ENCODE measurements at regions not wholly inside any gene's neighbourhood (a gene's known extent, or its start where the extent isn't known, plus 50 kb on each side); places are given as distances from the start of the nearest gene placed in this dataset.

GRCh38 chr10:47133871-47134570 is 166.0 kb upstream of the GDF10 start:
- H3K27ac ChIP-seq: no peak overlapping the region
- H3K4me3 ChIP-seq: no peak overlapping the region
- no peaks in the 10 kb centered on the region for H3K36me3 ChIP-seq
- 64 to 66% methylated on average over 5 to 6 of the region's 6 CpGs for WGBS, 2 donors (ENCODE audit: low coverage in 1 of 2)
- H3K4me1 ChIP-seq: no peaks in the 10 kb centered on the region
- no peaks in the 10 kb centered on the region for H3K9me3 ChIP-seq
- no peaks in the 10 kb centered on the region for H3K27me3 ChIP-seq
- TF ChIP-seq POLR2AphosphoS5 (IDR thresholded peaks at IDR 0.05) (no peak), POLR2A (IDR thresholded peaks at IDR 0.05) (no peak), EP300 (IDR thresholded peaks at IDR 0.05; ENCODE audit: low read depth) (no peak), CTCF (IDR thresholded peaks at IDR 0.05) (no peak)
- in situ Hi-C loops (cut with MboI; ENCODE audit: low pct_ligation_motif_present in 1 of 4, low pct_unique_long_range_greater_than_20kb in 1 of 4, low sequenced_read_pairs in 3 of 4) (no loop called here), intact Hi-C loops (cut with DNase I; ENCODE audit: low total_unique reads) (no loop called here)
- DNase-seq: no peak

- intact Hi-C loops (cut with DNase I; ENCODE audit: low total_unique reads): no loop called here
- H3K4me3 ChIP-seq: no peak overlapping the region
- no peaks in the 10 kb centered on the region for H3K4me1 ChIP-seq
- in situ Hi-C loops (cut with MboI; ENCODE audit: low pct_ligation_motif_present in 1 of 4, low pct_unique_long_range_greater_than_20kb in 1 of 4, low sequenced_read_pairs in 3 of 4): no loop called here
- TF ChIP-seq POLR2AphosphoS5 (IDR thresholded peaks at IDR 0.05): no peak
- no peak for TF ChIP-seq POLR2A (IDR thresholded peaks at IDR 0.05)
- TF ChIP-seq CTCF (IDR thresholded peaks at IDR 0.05): no peak
- TF ChIP-seq EP300 (IDR thresholded peaks at IDR 0.05; ENCODE audit: low read depth): no peak
- H3K27me3 ChIP-seq: no peaks in the 10 kb centered on the region
- WGBS, 2 donors (ENCODE audit: low coverage in 1 of 2): 83% methylated on average over 3 of the region's 3 CpGs; no CpG with 5 or more reads in 1 of the 2 donors
- H3K27ac ChIP-seq: no peak overlapping the region
- no peak for DNase-seq
- no peaks in the 10 kb centered on the region for H3K36me3 ChIP-seq
- H3K9me3 ChIP-seq: no peaks in the 10 kb centered on the region
These were observed 163.1 kb upstream of the GDF10 start for GRCh38 chr10:47136866-47137265.

- H3K27me3 ChIP-seq: no peaks in the 10 kb centered on the region
- 71 to 81% methylated on average over 2 to 5 of the region's 5 CpGs for WGBS, 2 donors (ENCODE audit: low coverage in 1 of 2)
- no peak for DNase-seq
- H3K27ac ChIP-seq: no peak overlapping the region
- intact Hi-C loops (cut with DNase I; ENCODE audit: low total_unique reads) (no loop called here), in situ Hi-C loops (cut with MboI; ENCODE audit: low pct_ligation_motif_present in 1 of 4, low pct_unique_long_range_greater_than_20kb in 1 of 4, low sequenced_read_pairs in 3 of 4) (no loop called here)
- TF ChIP-seq POLR2AphosphoS5 (IDR thresholded peaks at IDR 0.05) (no peak), POLR2A (IDR thresholded peaks at IDR 0.05) (no peak), CTCF (IDR thresholded peaks at IDR 0.05) (no peak), EP300 (IDR thresholded peaks at IDR 0.05; ENCODE audit: low read depth) (no peak)
- no peaks in the 10 kb centered on the region for H3K36me3 ChIP-seq
- H3K4me1 ChIP-seq: no peaks in the 10 kb centered on the region
- H3K4me3 ChIP-seq: no peak overlapping the region
- H3K9me3 ChIP-seq: no peaks in the 10 kb centered on the region
These were observed 162.6 kb upstream of the GDF10 start for GRCh38 chr10:47137311-47137851.

GRCh38 chr10:47139121-47139520 is 160.9 kb upstream of the GDF10 start:
- Histone ChIP-seq H3K9me3 (no peaks in the 10 kb centered on the region), H3K4me1 (no peaks in the 10 kb centered on the region), H3K4me3 (no peak overlapping the region), H3K27ac (no peak overlapping the region), H3K36me3 (no peaks in the 10 kb centered on the region), H3K27me3 (no peaks in the 10 kb centered on the region)
- 62 to 68% methylated on average over 7 of the region's 7 CpGs for WGBS, 2 donors (ENCODE audit: low coverage in 1 of 2)
- TF ChIP-seq POLR2AphosphoS5 (IDR thresholded peaks at IDR 0.05): no peak
- in situ Hi-C loops (cut with MboI; ENCODE audit: low pct_ligation_motif_present in 1 of 4, low pct_unique_long_range_greater_than_20kb in 1 of 4, low sequenced_read_pairs in 3 of 4) (no loop called here), intact Hi-C loops (cut with DNase I; ENCODE audit: low total_unique reads) (no loop called here)
- DNase-seq: no peak
